ENCODE measurements at regions not wholly inside any gene's neighbourhood (a gene's known extent, or its start where the extent isn't known, plus 50 kb on each side); places are given as distances from the start of the nearest gene placed in this dataset.

- in situ Hi-C loops (cut with HindIII; ENCODE audit: low sequenced_read_pairs), result no loop called here
Measured at GRCh38 chr9:23145467-23145866, 680.6 kb downstream of the ELAVL2 start.

- in situ Hi-C loops (cut with HindIII; ENCODE audit: low sequenced_read_pairs), result no loop called here
Measured at GRCh38 chr9:23153058-23153457, 673.0 kb downstream of the ELAVL2 start.

DNA sequence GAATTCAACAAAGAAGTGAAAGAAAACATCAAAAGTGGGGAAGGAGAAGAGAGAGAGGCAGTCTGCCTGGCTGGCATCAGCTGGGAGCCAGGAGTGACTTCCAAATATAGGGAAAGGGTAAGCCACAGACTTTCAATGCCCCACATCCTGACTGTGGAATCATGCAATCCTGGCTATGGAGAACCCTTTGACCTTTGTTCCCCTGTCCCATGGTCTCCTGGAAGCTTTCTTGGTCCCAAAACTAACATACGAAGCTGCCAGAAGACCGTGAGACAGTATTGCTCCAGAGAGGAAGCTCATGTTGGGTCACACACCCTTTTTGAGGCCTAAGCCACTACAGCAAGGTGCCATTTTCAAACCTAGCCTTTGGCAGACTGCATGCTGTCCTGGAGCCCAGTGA is 665.5 kb downstream of the ELAVL2 start:
- in situ Hi-C loops (cut with HindIII; ENCODE audit: low sequenced_read_pairs), result no loop called here

DNA sequence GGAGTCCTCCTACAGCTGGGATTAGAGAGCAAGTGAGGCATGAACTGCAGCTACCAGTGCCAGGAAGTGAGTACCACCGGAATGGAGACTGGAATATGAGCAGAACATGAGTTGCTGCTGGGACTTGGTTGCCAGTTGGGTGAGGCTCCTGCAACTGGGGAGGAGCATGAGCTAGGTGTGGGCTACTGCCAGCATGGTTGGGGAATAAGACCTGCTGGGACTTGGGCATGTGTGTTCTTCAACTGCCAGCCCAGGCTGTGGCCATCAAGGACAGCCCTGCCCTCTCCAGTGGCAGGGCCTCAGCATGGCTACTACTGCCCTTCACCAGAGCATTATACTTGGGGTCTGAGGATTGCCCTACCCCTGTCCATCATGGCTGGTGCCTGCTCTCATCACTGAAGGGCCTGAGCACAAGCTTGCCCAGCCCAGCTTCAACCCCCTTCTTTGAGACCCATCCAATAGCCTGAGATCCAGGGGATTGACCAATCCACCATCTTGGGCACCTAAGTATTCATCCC is 665.0 kb downstream of the ELAVL2 start:
- in situ Hi-C loops (cut with HindIII; ENCODE audit: low sequenced_read_pairs), result no loop called here

DNA sequence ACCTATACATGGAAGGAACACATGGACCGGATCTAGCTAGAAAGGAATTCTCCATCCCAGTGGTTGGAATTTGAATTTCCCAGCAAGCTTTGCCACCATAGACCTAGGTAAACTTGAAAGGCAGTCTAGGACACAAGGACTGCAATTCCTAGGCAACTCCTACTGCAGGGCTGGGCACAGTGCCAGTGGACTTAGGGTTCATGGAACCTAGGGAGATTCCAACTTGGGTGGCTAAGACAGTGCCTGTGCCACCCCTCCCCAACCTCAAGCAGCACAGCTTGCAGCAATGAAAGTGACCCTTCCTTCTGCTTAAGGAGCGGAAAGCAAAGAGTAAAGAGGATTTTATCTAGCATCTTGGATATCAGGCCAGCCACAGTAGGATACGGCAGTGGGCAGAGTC is 663.3 kb downstream of the ELAVL2 start:
- in situ Hi-C loops (cut with HindIII; ENCODE audit: low sequenced_read_pairs), result no loop called here

DNA sequence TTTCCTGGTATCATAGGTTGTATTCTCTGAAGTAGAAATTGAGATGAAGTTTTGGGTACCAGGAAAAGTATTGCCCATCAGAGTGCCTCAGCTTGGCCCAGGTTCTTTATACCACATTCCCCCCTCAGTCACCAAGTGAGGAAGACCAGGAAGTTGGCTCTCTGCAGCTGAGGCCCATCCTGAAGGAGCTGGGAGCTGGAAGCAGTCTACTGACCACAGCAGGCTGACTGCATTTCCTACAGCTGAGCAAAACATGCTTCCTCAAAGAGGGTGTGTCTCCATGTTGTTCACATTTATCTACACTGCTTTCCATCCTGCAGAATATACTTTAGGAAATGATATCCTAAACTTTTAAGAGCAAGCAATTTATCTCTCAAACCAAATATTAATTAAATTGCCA is 654.6 kb downstream of the ELAVL2 start:
- in situ Hi-C loops (cut with HindIII; ENCODE audit: low sequenced_read_pairs), result no loop called here

DNA sequence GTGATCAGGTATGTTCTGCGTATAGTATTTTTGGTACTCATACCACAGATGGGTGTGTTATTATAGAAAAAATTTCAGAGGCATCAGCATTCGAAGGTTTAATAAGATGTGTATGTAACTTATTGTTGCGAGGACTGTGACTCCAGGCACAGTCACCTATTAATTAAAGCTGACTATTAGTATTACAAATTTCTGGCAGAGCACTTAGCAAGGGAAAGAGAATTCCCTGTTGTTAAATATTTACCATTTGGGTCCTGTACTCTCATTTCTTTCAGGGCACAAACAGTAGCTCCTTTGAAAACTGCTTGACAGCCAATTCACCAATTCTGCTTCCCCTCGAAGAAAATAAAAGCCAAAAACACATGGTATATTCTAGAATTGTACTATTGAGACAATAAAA is 653.8 kb downstream of the ELAVL2 start:
- in situ Hi-C loops (cut with HindIII; ENCODE audit: low sequenced_read_pairs), result no loop called here

DNA sequence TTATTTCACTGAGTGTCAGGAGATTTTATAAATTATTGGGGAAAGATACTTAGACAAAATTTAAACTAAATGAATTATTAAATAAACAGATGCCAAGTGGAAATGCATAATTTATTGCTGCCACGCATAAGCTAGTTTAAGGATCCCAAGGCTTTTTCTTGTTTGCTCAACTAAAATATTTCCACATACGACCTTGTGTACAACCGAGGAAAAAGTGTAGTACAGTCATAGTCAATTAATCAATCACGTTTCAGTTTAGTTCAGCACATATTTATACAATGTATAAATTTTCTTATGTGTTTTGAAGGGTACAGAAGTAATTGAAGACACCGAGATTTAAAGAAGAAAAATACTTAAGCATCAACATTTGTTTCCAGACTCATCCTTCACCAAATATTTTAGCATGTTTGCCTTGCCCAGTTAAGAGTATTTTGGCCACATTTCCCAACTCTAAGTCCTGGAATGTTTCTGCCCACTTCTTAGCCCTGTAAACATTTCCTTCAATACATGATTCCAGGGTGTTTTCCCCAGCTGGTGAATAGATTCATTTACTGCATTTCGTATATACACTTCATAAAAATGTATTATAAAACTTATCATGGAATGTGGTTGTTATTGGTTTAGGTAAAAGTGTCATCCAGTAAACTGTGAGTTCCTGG is 652.9 kb downstream of the ELAVL2 start:
- in situ Hi-C loops (cut with HindIII; ENCODE audit: low sequenced_read_pairs), result no loop called here

DNA sequence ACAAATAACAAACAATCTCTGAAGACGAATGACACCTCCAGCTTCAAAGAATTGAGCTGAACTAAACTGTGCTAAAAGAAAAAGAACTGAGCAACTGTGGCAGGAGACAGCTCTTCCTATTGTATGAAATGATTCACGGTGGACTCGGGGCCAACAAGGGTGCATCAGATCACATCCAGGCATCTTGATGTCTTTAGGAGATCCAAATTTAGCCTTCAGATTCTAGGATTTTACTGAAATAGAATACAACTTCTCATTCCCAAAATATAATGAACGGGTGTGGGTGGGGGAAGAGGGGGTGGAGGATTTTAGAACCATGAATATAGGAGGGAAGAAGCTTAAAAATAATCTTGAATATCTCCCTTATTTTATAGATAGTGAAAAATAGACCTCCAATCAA is 631.8 kb downstream of the ELAVL2 start:
- in situ Hi-C loops (cut with HindIII; ENCODE audit: low sequenced_read_pairs), result no loop called here

- in situ Hi-C loops (cut with HindIII; ENCODE audit: low sequenced_read_pairs), result no loop called here
Measured at GRCh38 chr9:23215688-23216087, 610.4 kb downstream of the ELAVL2 start.

GRCh38 chr9:23219471-23219870 is 606.6 kb downstream of the ELAVL2 start:
- in situ Hi-C loops (cut with HindIII; ENCODE audit: low sequenced_read_pairs), result no loop called here

- in situ Hi-C loops (cut with HindIII; ENCODE audit: low sequenced_read_pairs), result no loop called here
Measured at GRCh38 chr9:23220171-23220570, 605.9 kb downstream of the ELAVL2 start.

- in situ Hi-C loops (cut with HindIII; ENCODE audit: low sequenced_read_pairs), result no loop called here
Measured at GRCh38 chr9:23220957-23221356, 605.1 kb downstream of the ELAVL2 start.

GRCh38 chr9:23229890-23230317 is 596.1 kb downstream of the ELAVL2 start:
- in situ Hi-C loops (cut with HindIII; ENCODE audit: low sequenced_read_pairs), result no loop called here

DNA sequence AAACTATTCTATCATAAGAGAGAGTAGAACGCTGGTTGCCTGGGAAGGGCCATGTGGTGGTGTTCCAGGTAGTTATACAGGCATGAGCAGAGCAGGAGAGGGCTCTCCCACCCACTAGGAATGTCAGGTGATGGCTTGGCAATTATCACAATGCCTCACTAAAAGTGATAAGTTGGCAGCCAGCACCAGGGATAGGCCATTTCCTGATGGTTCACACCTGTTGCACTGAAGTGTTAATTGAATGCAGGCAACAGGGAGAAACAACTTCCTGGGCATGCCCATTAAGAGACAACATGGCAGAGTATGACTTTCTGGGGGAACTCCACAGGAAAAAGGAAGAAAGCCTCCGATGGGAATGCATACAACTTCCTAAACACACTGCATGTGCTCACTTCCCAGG is 593.2 kb downstream of the ELAVL2 start:
- in situ Hi-C loops (cut with HindIII; ENCODE audit: low sequenced_read_pairs), result no loop called here

GRCh38 chr9:23243523-23243922 is 582.5 kb downstream of the ELAVL2 start:
- in situ Hi-C loops (cut with HindIII; ENCODE audit: low sequenced_read_pairs), result no loop called here

GRCh38 chr9:23245067-23245466 is 581.0 kb downstream of the ELAVL2 start:
- in situ Hi-C loops (cut with HindIII; ENCODE audit: low sequenced_read_pairs), result no loop called here

DNA sequence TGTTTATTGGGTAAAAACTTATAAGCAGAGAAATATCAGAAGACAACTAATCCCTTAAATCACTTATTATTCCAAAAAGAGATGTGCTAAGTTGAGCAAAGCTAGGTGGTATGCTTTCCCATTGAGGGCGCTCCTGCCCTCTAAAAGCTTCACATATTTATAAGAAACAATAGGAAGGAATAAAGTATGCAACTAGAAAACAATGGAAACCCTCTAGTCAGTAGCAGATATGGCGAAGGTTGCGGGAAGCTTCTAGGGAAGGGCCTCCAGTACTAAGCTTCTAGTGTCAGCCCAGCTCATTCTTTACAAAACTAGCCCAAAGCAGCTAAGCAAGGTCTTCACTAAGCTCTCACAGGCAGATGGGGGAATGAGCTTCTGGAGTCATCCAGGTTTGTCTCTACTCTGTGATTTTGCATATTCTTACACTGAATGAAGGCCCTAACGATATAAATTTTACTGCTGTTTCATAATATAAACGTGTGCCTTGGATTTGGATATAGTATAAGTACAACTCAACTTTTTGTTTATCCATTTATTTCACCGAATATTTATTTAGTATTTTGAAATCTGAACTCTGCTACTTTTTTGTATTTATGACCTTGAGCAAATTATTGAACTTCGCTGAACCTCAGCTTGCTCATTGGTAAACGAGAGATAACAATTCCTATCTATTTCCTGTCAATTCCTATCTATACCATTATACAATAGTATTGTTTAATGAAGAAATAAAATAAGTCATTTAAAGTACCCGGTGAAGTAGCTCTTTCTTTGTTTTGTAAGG is 571.4 kb downstream of the ELAVL2 start:
- in situ Hi-C loops (cut with HindIII; ENCODE audit: low sequenced_read_pairs), result no loop called here

- in situ Hi-C loops (cut with HindIII; ENCODE audit: low sequenced_read_pairs), result no loop called here
Measured at GRCh38 chr9:23255346-23255745, 570.7 kb downstream of the ELAVL2 start.

- in situ Hi-C loops (cut with HindIII; ENCODE audit: low sequenced_read_pairs), result no loop called here
Measured at GRCh38 chr9:23258569-23258968, 567.5 kb downstream of the ELAVL2 start.

- in situ Hi-C loops (cut with HindIII; ENCODE audit: low sequenced_read_pairs), result no loop called here
Measured at GRCh38 chr9:23278561-23278960, 547.5 kb downstream of the ELAVL2 start.

DNA sequence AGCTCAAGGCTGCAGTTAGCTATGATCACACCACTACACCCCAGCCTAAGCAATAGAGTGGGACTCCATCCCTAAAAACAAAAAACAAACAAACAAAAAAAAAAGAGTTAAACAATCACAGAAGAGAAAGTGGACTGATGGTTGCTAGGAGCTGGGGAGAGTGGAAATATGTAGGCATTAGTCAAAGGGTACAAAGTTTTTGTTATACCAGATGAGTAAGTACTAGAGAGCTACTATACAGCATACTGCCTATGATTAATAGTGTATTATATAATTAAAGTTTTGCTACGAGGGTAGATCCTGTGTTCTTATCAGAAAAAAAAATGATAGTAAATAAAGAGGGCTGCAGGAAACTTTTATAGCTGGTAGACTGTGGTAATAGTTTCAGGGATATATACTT is 538.6 kb downstream of the ELAVL2 start:
- in situ Hi-C loops (cut with HindIII; ENCODE audit: low sequenced_read_pairs), result no loop called here
